ENCODE measurements at regions not wholly inside any gene's neighbourhood (a gene's known extent, or its start where the extent isn't known, plus 50 kb on each side); places are given as distances from the start of the nearest gene placed in this dataset.
A peak's percentile ranks its signal among the peaks of the same experiment; 100 is the strongest.
"Not testable (repeated sequence)": the region's sequence is repeated elsewhere in the genome, so short reads cannot be mapped to it uniquely, and the experiment has no call there.

DNA sequence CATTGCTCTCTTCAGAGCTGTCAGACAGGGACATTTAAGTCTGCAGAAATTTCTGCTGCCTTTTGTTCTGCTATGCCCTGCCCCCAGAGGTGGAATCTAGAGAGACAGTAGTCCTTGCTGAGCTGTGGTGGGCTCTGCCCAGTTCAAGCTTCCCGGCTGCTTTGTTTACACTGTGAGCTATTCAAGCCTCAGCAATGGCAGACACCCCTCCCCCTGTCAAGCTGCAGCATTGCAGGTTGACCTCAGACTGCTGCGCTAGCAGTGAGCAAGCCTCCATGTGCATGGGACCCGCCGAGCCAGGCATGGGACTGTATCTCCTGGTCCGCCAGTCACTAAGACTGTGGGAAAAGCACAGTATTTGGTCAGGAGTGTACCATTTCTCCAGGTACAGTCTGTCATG lies 53.6 kb upstream of the MAPK10 start:
- DNase-seq (ENCODE audit: low spot score): not testable (repeated sequence)

DNA sequence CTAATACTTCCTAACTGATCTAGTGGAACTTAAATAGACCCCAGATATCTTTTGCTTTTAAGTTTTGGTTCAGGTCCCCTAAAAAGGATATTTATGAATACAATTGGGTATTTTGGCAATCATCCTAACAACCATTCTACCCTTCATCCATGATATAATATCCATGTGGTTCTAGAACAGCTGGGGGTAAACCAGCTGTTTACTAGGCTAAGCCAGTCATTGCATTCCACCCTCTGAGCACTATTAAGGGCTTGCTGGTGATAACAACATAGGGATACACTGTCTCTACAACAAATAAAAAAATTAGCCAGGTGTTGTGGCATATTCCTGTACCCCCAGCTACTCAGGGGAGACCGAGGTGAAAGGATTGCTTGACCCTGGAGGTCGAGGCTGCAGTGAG lies 54.8 kb upstream of the MAPK10 start:
- DNase-seq (ENCODE audit: low spot score): no peak

DNA sequence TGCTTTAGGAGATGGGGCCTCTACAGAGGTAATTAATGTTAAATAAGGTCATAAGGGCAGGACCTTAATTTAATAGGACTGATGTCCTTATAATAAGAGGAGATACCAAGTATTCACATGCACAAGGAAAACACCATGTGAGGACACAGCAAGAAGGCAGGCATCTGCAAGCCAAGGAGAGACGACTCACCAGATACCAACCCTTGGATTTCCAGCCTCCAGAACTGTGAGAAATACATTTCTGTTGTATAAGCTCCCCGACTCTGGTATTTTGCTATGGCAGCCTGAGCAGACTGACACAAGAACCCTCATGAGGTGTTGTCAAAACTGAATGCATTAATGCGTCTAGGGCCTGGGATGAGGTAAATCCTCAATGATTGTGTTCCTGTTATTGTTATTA lies 56.2 kb upstream of the MAPK10 start:
- DNase-seq (ENCODE audit: low spot score): no peak

DNA sequence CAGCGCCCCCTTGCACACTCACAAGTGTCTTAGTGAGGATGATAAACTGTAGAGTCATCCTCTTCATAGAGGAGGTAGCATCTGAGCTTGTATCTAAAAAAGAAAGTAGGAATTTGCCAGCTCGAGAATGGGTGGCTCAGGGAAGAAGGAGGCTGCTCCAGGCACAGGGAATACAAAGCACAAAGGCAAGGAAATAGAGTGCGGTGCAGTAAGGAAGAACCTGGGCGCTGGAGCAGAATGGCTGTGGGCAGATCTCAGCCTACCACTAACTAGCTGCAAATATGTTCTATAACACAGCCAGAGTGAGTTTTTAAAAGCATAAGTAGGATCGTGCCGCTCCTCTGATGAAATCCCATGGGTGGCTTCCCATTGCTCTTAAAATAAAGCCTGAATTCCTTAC lies 61.6 kb upstream of the MAPK10 start:
- no peak for DNase-seq (ENCODE audit: low spot score)

DNA sequence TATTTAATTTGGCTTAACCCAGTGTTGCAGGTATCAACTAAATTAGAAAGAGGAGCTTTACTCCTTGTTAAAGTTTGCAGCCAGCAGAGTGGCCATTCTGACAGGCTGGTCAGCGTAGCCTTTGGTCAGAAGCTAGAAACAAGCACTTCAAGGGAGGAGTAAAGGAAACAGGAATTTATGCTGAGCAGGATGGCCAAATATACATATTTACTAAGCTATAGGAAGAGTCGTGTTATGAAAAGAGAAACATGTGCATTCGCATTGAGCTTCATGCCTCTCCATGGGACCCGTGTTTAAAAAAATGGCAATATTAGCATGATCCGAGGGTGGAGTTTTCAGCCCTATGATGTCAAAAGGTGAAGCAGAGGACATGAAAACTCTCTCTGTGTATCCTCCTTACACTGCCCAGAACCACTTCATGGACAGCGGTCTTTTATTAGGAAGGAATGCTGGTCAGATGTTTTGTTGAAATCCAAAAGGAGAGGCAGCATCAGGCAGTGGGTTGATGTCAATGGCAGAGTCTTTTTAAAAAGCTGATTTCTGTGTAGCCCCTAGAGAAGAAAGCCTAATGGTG lies 71.8 kb upstream of the MAPK10 start:
- no peak for DNase-seq (ENCODE audit: low spot score)

DNA sequence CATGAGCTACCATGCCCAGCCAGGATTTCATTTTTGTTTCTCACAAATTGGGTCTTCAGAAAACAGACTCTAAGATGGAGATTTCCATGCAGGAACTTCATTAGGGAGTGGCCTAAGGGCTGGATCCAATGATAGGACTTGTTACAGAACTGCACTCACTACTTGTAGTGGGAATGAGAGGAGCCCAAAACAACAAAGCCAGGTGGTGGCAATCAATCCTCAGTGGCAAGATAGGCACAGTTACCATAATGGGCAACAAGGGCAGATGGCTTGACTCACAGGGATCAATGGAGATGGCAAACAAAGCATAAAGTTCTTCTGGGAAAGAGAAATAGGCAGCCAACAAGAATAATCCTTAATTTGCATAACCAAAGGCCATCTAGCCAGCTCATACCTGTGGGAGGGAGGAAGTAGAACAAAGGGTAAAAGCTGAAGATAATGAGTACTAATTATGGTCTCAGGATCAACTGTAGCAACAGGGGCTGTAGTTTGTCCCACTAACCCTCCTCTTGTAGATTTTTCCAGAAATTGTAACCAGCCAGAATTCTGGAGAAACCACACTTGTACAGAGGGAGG lies 72.8 kb upstream of the MAPK10 start:
- no peak for DNase-seq (ENCODE audit: low spot score)

DNA sequence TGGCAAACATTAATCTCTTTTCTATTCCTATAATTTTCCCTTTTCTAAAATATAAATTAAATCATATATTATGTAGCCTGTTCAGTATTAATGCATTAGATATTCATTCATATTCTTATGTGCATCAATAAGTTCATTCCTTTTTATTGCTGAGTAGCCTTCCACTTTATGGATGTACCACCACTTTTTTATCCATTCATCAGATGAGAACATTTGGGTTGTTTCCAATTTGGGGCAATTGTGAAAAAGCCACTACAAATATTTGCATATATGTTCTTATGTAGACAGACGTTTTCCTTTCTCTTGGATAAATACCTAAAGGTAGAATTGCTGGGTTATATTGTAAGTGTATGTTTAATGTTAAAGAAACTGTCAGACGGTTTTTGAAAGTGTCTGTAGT lies 79.4 kb upstream of the MAPK10 start:
- no peak for DNase-seq (ENCODE audit: low spot score)

DNA sequence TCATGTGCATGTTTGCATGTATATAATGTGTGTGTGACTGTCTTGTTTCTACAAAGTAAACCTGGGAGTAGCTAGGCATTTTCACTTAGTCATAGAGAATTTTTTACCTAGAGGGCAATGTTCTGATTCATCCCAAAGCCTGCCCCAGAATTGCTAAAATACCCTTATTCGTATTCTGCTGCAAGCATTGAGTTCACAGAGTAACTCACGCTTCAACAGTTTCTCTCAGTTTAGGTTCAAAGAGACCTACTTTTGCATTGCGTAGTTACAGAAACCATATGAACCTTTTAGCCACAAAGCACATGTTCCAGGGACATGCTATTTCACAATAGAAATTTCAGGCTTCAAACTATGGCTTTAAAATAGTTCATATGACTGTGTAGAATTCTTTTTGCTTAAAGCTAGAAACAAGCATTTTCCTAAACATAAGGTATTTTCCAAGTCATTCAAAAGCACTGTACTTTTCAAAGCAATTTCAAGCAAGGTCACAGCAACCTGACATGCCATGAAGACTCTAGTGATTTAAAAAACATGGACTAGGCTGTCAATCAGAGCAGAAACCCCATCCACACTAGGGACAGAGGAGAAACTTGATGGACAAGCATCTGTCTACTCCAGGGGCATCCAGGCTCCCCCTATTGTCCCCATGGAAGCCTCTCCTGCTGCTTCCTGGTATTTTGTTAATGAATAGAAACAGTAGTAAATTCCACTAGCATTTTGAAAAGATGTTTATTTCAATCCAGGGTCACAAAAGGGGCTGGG lies 81.5 kb upstream of the MAPK10 start:
- no peak for DNase-seq (ENCODE audit: low spot score)

DNA sequence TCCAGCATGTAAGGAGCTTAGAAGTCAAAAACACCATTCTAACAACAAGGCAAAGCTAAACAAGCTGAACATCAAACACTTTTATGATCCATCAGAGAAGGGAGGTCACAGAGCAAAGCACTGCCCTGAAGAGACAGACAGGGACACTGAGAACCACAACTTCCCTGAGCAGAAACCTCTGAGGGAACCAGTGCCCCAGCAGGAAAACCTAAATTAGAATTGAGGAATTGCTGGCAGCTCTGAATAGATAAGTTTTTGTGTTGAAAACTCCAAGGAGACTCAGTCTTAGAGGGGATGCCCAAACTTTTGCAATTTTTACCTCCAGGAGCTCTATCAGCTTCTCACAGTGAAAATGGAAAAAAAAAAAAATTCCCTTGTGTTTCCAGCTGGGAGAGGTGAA lies 83.0 kb upstream of the MAPK10 start:
- no peak for DNase-seq (ENCODE audit: low spot score)

DNA sequence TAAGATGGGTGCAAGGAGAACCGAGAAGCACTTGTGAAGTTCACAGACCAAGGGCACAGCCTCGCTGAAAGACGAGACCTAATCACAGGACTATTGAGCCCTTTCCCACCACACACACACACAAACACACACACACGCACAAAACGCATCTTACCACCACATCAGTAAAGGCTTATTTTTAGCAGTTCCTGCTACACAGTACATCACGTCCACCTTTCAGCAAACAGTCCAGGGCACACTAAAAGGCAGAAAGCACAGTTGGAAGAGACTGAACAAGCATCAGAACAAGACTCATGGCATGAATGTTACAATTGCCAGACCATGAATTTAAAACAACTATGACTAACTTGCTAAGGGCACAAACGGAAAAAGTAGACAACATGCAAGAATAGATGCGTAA lies 83.6 kb upstream of the MAPK10 start:
- DNase-seq (ENCODE audit: low spot score): no peak

DNA sequence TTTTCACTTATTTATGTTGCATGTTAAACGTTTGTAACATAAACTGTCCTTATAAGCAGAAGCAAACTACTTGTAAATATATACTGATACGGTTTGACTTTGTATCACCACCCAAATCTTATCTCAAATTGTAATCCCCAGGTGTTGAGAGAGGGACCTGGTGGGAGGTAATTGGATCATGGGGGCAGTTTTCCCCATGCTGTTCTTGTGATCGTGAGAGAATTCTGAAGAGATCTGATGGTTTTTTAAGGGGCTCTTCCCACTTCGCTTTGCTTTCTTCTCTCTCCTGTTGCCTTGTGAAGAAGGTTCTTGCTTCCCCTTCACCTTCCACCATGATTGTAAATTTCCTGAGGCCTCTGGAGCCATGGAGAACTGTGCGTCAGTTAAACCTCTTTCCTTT lies 87.1 kb upstream of the MAPK10 start:
- peak; percentile 16 for DNase-seq (ENCODE audit: low spot score)

DNA sequence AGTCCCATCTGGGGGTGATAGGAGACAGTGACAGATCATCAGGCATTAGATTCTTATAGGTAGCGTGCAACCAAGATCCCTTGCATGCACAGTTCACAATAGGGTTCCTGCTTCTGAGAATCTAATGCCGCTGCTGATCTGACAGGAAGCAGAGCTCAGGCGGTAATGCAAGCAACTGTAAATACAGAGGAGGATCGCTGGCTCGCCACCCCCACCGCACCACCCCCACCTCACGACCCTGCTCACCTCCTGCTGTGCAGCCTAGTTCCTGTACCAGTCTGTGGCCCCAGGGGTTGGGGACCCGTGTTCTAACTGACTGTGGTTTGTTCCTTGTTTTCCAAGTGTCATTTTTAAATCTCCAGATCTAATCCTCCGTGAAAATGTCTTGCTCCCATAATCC lies 89.0 kb upstream of the MAPK10 start:
- no peak for DNase-seq (ENCODE audit: low spot score)

DNA sequence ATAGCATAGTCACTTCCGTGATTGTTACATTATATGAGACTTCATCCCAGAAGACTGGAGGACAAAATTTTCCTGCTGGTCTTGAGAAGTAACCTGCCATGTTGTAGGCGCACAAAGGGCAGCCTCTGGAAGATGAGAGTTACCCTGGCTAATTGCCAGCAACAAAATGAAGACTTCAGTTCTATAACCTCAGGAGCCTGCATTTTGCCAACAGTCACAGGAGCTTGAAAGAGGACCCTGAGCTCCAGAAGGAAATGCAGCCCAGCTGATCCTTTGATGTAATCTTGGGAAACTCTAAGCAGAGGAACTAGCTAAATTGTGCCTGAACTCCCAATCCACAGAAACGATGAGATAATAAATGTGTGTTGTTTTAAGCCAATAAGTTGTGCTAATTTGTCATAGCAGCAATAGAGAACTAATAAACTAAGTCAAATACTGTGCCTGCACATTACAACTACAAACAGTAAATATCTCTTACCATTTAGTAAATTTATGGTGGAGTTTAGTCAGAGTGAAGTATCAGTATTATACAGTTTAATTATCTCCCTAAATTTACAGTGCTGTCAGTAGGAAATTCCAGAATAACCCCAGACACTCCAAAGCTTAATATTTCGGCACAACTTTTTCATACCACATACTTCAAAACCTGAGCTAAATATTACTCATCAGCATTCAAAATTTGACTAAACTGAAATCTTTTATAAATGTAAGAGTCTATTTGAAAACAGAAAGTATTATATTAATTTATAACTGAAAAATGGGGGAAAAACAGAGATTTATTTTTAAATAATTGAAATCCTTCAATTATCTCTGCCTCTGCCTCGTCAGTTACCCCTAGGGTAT lies 90.1 kb upstream of the MAPK10 start:
- DNase-seq (ENCODE audit: low spot score): peak; percentile 10

DNA sequence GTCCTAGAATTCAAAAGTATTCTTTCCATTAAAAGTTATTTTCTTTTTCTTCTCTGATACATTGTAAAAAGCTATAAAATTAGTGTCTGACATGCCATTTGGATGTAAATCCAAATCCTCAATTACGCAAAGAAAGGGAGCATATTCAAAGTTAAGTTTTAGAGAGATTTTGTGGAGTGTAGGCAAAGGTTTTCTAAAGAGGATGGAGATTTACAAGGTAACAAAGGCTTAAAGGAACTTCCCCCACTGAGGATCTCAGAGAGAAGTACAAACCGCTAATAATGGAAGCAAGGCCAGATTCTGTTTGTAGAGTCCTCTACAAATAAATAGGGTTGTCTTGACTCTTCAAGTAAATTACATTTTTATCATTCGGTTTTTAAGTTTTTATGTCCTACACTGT lies 91.0 kb upstream of the MAPK10 start:
- DNase-seq (ENCODE audit: low spot score): no peak

DNA sequence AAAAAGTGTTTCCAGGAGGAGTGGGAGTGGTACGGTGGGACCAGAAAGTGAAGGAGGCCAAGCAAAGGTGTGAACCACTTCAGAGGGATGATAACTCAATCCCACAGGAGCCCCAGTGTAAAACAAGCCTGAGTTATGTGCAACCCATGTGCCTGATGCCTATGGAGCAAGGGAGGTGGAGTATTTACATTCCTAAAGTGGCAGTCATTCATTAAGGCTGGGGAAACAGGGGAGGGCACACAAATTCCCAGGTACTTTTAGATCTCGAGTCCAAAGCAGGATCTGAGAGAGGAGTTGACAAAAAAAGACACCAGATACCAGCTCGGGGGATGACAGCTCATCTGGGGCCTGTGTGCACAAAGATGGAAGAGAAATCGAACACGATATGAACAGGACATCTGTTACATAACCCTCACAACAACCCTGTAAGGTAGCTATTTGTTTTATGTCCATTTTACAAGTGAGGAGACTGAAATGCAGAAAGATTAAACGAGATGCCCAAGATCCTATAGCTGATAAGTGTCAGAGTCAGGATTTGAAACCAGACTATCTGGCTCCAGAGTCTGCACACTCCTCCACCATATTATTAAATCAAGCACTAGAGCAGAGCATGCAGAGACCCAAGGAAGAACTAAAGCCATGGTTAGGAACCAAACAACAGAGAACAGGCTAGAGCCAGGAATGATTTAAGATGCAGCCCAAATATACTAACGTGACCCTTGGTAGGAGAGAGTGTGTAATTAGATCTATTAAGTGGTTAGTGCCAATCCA lies 91.9 kb upstream of the MAPK10 start:
- DNase-seq (ENCODE audit: low spot score): peak; percentile 83

DNA sequence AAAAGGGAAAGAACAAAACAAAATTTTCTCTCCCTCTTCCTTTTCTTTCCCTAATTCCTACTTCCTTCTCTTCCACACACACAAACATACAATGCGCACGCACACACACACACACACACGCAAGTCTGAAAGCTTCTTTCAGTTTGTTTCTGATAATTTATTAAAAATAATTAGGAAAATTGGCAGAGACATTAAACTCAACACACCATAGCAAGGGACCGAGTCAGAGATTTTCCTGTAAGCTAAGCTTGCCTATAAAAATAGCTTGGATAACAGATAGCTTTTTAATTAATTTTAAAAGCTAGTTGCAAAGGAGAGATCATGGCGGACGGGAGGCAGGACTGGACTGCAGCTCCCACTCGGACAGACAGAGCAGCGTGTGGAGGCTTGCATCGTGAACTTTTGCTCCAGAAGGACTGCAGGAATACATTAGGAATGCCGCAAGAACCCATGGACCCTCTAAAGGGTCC lies 92.6 kb upstream of the MAPK10 start:
- no peak for DNase-seq (ENCODE audit: low spot score)

DNA sequence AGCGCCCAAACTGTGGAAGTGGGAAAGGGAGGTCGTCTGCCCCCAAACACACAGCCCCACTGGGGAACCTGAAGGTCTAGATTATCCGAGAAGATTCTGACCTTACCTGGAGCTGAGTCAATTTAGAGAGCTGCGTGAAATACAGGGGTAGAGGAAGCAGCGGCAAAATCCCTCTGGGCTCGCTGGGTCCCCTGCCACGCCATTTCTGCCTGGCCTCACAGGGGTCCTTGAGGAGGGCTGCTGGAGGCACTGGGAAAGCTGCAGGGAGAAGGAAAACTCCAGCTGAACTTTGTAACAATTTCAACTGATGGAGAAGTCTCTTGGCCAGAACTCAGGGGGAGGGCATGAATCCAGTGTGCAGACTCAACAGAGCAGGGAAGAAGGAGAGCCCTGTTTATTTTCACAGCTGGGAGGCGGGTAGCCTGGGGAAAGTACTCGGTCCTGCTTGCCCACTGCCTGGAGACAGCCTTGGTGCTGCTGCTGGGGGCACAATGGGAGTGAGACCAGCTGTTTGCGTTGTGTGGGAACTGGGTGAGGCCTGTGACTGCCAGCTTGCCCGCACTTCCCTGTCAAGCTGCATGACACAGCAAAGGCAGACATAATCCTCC lies 93.2 kb upstream of the MAPK10 start:
- DNase-seq (ENCODE audit: low spot score): peak; percentile 26

DNA sequence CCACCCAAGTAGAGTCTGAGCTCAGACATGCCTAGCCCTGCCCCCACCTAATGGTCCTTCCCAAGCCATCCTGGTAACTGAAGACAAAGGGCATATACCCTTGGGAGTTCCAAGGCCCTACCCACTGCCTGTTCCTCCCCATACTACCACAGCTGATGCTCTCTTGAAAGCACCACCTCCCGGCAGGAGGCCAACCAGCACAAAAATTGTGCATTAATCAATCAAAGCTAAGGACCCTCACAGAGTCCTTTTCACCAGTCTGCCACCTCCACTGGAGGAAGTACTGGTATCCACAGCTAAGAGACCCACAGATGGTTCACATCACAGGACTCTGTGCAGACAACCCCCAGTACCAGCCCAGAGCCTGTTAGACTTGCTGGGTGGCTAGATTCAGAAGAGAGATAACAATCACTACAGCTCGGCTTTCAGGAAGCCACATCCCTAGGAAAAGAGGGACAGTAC lies 93.8 kb upstream of the MAPK10 start:
- peak; percentile 77 for DNase-seq (ENCODE audit: low spot score)

DNA sequence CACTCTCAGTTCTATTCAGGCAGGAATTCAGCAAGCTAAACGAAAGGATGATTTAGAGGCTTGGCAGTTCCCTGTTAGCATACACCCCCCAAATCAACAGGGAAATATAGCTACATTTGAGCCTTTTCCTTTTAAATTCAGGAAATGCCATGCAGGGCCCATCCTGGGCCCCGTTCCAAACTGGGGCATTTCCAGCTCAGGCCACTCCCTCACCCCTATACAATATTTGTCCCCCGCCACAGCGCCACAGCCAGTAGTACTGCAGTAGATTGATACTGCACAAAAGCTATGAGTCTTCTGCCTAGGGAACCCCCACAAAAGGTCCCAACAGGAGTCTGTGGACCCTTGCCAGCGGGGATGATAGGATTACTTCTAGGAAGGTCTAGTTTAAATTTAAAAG lies 102.0 kb upstream of the MAPK10 start:
- DNase-seq (ENCODE audit: low spot score): no peak

DNA sequence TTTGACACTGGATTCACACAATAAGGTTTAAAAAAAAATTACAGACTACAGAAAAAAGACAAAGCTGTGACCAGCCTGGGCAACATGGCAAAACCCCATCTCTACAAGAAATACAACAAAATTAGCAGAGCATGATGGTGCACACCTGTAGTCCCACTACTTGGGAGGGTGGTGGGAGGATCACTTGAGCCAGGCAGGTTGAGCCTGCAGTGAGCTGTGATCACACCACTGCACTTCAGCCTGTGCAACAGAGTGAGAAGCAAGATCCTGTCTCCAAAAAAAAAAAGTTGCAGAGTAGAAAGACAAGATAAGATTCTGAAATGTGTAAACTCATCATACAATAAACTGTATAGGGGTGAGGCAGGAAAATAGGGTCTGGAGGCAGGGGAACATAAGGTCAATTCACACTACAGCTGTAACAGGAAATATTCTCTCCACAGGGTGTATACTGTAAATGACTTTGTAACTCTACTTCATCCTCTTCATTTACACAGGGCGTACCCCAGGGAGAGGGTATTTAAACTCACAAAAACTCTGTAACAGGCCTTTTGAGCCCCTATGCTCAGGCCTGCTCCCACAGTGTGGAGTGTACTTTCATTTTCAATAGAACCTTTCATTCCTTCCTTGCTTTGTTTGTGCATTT lies 112.6 kb upstream of the MAPK10 start:
- no peak for DNase-seq (ENCODE audit: low spot score)
